HG03460 (cell line): ENCODE measurements at regions not wholly inside any gene's neighbourhood (a gene's known extent, or its start where the extent isn't known, plus 50 kb on each side); places are given as distances from the start of the nearest gene placed in this dataset.
"Not testable (repeated sequence)": the region's sequence is repeated elsewhere in the genome, so short reads cannot be mapped to it uniquely, and the experiment has no call there.

ENCODE experiments used
- ATAC-seq: cut with Tn5 transposase; IDR thresholded peaks from one replicate; pipeline ENCODE4 v1.9.1; 2021; ENCODE audit not compliant: unreplicated experiment

- ATAC-seq: no peak
Observed at GRCh38 chr2:139439100-139439499, 658.9 kb upstream of the NXPH2 start.

- no peak for ATAC-seq
Observed at GRCh38 chr2:139438478-139438877, 658.3 kb upstream of the NXPH2 start.

- no peak for ATAC-seq
Observed at GRCh38 chr2:139427164-139427563, 647.0 kb upstream of the NXPH2 start.

GRCh38 chr2:139424101-139424500, 643.9 kb upstream of the NXPH2 start:
- no peak for ATAC-seq

- ATAC-seq: no peak
Observed at GRCh38 chr2:139411236-139411635, 631.0 kb upstream of the NXPH2 start.

- not testable (repeated sequence) for ATAC-seq
Observed at GRCh38 chr2:139410833-139411174, 630.6 kb upstream of the NXPH2 start.

- not testable (repeated sequence) for ATAC-seq
Observed at GRCh38 chr2:139410147-139410832, 630.1 kb upstream of the NXPH2 start.

- no peak for ATAC-seq
Observed at GRCh38 chr2:139409212-139409611, 629.0 kb upstream of the NXPH2 start.

GRCh38 chr2:139403948-139404347, 623.8 kb upstream of the NXPH2 start:
- no peak for ATAC-seq

GRCh38 chr2:139394801-139395200, 614.6 kb upstream of the NXPH2 start:
- ATAC-seq: no peak

GRCh38 chr2:139389391-139389790, 609.2 kb upstream of the NXPH2 start:
- no peak for ATAC-seq

GRCh38 chr2:139386401-139386800, 606.2 kb upstream of the NXPH2 start:
- no peak for ATAC-seq

GRCh38 chr2:139383532-139383931, 603.3 kb upstream of the NXPH2 start:
- no peak for ATAC-seq

GRCh38 chr2:139380051-139380450, 599.9 kb upstream of the NXPH2 start:
- ATAC-seq: no peak

- no peak for ATAC-seq
Observed at GRCh38 chr2:139378373-139378772, 598.2 kb upstream of the NXPH2 start.

GRCh38 chr2:139374296-139374850, 594.2 kb upstream of the NXPH2 start:
- ATAC-seq: no peak

GRCh38 chr2:139369423-139370409, 589.5 kb upstream of the NXPH2 start:
- ATAC-seq: no peak

GRCh38 chr2:139367416-139367815, 587.2 kb upstream of the NXPH2 start:
- no peak for ATAC-seq

GRCh38 chr2:139366681-139367080, 586.5 kb upstream of the NXPH2 start:
- ATAC-seq: no peak

GRCh38 chr2:139365189-139365588, 585.0 kb upstream of the NXPH2 start:
- no peak for ATAC-seq

GRCh38 chr2:139360654-139361053, 580.5 kb upstream of the NXPH2 start:
- ATAC-seq: no peak

GRCh38 chr2:139359818-139360217, 579.6 kb upstream of the NXPH2 start:
- no peak for ATAC-seq
